ENCODE measurements at regions not wholly inside any gene's neighbourhood (a gene's known extent, or its start where the extent isn't known, plus 50 kb on each side); places are given as distances from the start of the nearest gene placed in this dataset.
A peak's percentile ranks its signal among the peaks of the same experiment; 100 is the strongest.
"Not testable (repeated sequence)": the region's sequence is repeated elsewhere in the genome, so short reads cannot be mapped to it uniquely, and the experiment has no call there.

- Mint-ChIP-seq H3K36me3 (no peaks in the 10 kb centered on the region), H3K4me1 (no peaks in the 10 kb centered on the region), H3K9me3 (no peaks in the 10 kb centered on the region), H3K27me3 (no peaks in the 10 kb centered on the region), H3K27ac (no peak overlapping the region), H3K4me3 (no peak overlapping the region)
- ATAC-seq (replicated peaks) (no peak), DNase-seq (no peak)
These were observed 710.3 kb downstream of the ZBBX start for GRCh38 chr3:166669781-166670180.

DNA sequence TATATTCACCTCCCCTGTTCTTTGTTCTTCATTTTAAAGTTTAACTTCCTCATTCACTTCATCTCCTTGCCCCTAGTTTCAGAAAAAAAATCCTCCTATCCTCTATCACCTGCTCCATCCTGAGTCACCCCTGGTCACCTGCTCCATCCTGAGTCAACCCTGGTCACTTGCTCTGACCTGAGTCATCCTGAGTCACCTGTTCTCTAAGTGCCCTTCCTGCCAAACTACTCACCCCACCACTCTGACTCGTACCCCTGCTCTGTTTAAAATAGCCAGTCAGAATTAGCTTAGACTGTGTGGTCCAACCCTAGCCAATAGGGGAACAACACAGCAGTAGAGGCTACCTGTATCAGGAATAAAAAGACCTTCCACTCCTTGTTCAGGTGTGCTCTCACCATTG lies 716.9 kb downstream of the ZBBX start:
- DNase-seq = no peak
- H3K9me3 Mint-ChIP-seq = peaks cover 12% of the 10 kb centered on the region in 2 donors
- no peak for ATAC-seq (replicated peaks)
- no peak overlapping the region for H3K4me3 Mint-ChIP-seq
- H3K27me3 Mint-ChIP-seq = no peaks in the 10 kb centered on the region
- no peaks in the 10 kb centered on the region for H3K4me1 Mint-ChIP-seq
- no peaks in the 10 kb centered on the region for H3K36me3 Mint-ChIP-seq
- H3K27ac Mint-ChIP-seq = no peak overlapping the region

- H3K4me1 Mint-ChIP-seq = no peaks in the 10 kb centered on the region
- no peak for ATAC-seq (replicated peaks)
- no peak for DNase-seq
- no peaks in the 10 kb centered on the region for H3K27me3 Mint-ChIP-seq
- peaks cover 12 to 14% of the 10 kb centered on the region in 2 donors for H3K9me3 Mint-ChIP-seq
- no peak overlapping the region for H3K27ac Mint-ChIP-seq
- no peaks in the 10 kb centered on the region for H3K36me3 Mint-ChIP-seq
- no peak overlapping the region for H3K4me3 Mint-ChIP-seq
These were observed 718.5 kb downstream of the ZBBX start for GRCh38 chr3:166661621-166662020.

GRCh38 chr3:166660962-166661361 lies 719.1 kb downstream of the ZBBX start:
- H3K9me3 Mint-ChIP-seq = peaks cover 12 to 14% of the 10 kb centered on the region in 2 donors
- ATAC-seq (replicated peaks) = no peak
- H3K27me3 Mint-ChIP-seq = no peaks in the 10 kb centered on the region
- DNase-seq = no peak
- H3K4me3 Mint-ChIP-seq = no peak overlapping the region
- no peaks in the 10 kb centered on the region for H3K36me3 Mint-ChIP-seq
- H3K4me1 Mint-ChIP-seq = no peaks in the 10 kb centered on the region
- no peak overlapping the region for H3K27ac Mint-ChIP-seq

GRCh38 chr3:166637984-166638530 lies 742.0 kb downstream of the ZBBX start:
- no peaks in the 10 kb centered on the region for H3K4me1 Mint-ChIP-seq
- DNase-seq (no peak), ATAC-seq (replicated peaks) (peak in 1 of 2 donors; percentile 5)
- H3K36me3 Mint-ChIP-seq = no peaks in the 10 kb centered on the region
- H3K9me3 Mint-ChIP-seq = peaks cover 0 to 1% of the 10 kb centered on the region in 2 donors
- no peak overlapping the region for H3K4me3 Mint-ChIP-seq
- H3K27me3 Mint-ChIP-seq = no peaks in the 10 kb centered on the region
- no peak overlapping the region for H3K27ac Mint-ChIP-seq

DNA sequence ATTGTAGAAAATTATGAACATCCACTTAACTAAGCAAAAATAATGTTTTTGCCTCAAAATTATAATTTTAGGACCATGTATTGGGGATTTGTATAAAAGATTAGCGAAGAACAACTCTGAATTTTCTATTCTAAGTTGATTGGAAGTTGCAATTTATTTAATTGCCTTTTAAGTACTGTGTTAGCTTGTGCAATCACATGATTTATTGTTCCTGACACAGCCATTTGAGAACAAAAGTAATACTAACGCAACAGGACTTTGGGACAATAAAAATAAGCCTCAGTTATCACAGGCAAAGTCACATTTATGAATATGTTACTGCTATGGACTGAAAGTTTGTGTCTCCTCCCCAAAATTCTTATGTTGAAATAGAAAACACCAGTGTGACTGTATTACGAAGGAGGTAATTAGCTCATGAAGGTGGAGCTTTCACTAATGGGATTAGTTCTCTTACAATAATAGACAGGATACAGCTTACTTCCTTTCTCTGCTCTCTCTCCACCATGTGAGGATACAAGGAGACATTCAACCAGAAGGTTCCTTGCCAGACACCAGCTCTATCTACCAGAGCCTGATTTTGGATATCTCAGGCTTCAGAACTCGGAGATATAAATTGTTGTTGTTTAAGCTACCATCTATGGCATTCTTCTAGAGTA lies 745.9 kb downstream of the ZBBX start:
- H3K9me3 Mint-ChIP-seq = peaks cover 0 to 3% of the 10 kb centered on the region in 2 donors
- ATAC-seq (replicated peaks) = no peak
- H3K27me3 Mint-ChIP-seq = no peaks in the 10 kb centered on the region
- no peak overlapping the region for H3K27ac Mint-ChIP-seq
- no peaks in the 10 kb centered on the region for H3K4me1 Mint-ChIP-seq
- DNase-seq = no peak
- H3K4me3 Mint-ChIP-seq = no peak overlapping the region
- no peaks in the 10 kb centered on the region for H3K36me3 Mint-ChIP-seq

- Mint-ChIP-seq H3K27me3 (no peaks in the 10 kb centered on the region), H3K9me3 (peaks cover 0 to 2% of the 10 kb centered on the region in 2 donors), H3K27ac (no peak overlapping the region), H3K4me1 (no peaks in the 10 kb centered on the region), H3K36me3 (no peaks in the 10 kb centered on the region), H3K4me3 (no peak overlapping the region)
- no peak for DNase-seq
- no peak for ATAC-seq (replicated peaks)
These were observed 749.9 kb downstream of the ZBBX start for GRCh38 chr3:166630190-166630589.

GRCh38 chr3:166613365-166613764 lies 766.7 kb downstream of the ZBBX start:
- H3K9me3 Mint-ChIP-seq = no peaks in the 10 kb centered on the region
- H3K4me3 Mint-ChIP-seq = no peak overlapping the region
- ATAC-seq (replicated peaks) (no peak), DNase-seq (no peak)
- no peaks in the 10 kb centered on the region for H3K4me1 Mint-ChIP-seq
- H3K36me3 Mint-ChIP-seq = no peaks in the 10 kb centered on the region
- no peaks in the 10 kb centered on the region for H3K27me3 Mint-ChIP-seq
- H3K27ac Mint-ChIP-seq = no peak overlapping the region

DNA sequence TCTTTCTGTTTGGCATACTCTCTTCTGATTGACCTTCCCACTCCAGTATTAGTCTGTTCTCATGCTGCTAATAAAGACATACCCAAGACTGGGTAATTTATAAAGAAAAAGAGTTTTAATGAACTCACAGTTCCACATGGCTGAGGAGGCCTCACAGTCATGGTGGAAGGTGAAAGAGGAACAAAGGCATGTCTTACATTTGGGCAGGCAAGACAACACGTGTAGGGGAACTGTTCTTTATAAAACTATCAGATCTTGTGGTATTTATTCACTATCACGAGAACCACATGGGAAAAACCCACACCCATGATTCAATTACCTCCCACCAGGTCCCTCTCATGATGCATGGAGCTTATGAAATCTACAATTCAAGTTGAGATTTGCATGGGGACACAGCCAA lies 767.3 kb downstream of the ZBBX start:
- H3K4me1 Mint-ChIP-seq, H3K27ac Mint-ChIP-seq, H3K36me3 Mint-ChIP-seq, DNase-seq, H3K27me3 Mint-ChIP-seq, H3K9me3 Mint-ChIP-seq, H3K4me3 Mint-ChIP-seq: not testable (repeated sequence)
- peak in 1 of 2 donors; percentile 29 for ATAC-seq (replicated peaks)

- Mint-ChIP-seq H3K27me3 (no peaks in the 10 kb centered on the region), H3K4me3 (no peak overlapping the region), H3K4me1 (no peaks in the 10 kb centered on the region), H3K9me3 (no peaks in the 10 kb centered on the region), H3K36me3 (no peaks in the 10 kb centered on the region), H3K27ac (no peak overlapping the region)
- DNase-seq (no peak), ATAC-seq (replicated peaks) (no peak)
These were observed 770.8 kb upstream of the BCHE start for GRCh38 chr3:166607933-166608521.

- Mint-ChIP-seq H3K9me3 (no peaks in the 10 kb centered on the region), H3K27me3 (no peaks in the 10 kb centered on the region), H3K27ac (no peak overlapping the region), H3K4me3 (no peak overlapping the region), H3K4me1 (no peaks in the 10 kb centered on the region), H3K36me3 (no peaks in the 10 kb centered on the region)
- ATAC-seq (replicated peaks) (no peak), DNase-seq (no peak)
These were observed 769.8 kb upstream of the BCHE start for GRCh38 chr3:166606988-166607387.

GRCh38 chr3:166593776-166594175 lies 756.6 kb upstream of the BCHE start:
- no peak overlapping the region for H3K27ac Mint-ChIP-seq
- DNase-seq = no peak
- no peaks in the 10 kb centered on the region for H3K4me1 Mint-ChIP-seq
- no peak overlapping the region for H3K4me3 Mint-ChIP-seq
- peaks cover 2 to 3% of the 10 kb centered on the region in 2 donors for H3K9me3 Mint-ChIP-seq
- H3K27me3 Mint-ChIP-seq = no peaks in the 10 kb centered on the region
- H3K36me3 Mint-ChIP-seq = no peaks in the 10 kb centered on the region
- ATAC-seq (replicated peaks) = no peak

DNA sequence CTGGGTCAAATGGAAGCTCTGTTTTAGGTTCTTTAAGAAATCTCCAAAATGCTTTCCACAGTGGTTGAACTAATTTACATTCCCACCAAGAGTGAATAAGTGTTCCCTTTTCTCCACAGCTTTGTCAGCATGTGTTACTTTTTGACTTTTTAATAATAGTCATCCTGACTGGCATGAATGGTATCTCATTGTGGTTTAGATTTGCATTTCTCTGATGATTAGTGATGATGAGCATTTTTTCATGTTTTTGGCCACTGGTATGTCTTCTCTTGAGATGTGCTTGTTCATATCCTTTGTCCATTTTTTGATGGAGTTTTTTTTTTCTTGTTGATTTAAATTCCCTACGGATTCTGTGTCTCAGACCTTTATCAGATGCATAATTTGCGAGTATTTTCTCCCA lies 745.0 kb upstream of the BCHE start:
- no peak for ATAC-seq (replicated peaks)
- Mint-ChIP-seq H3K27ac (no peak overlapping the region), H3K36me3 (no peaks in the 10 kb centered on the region), H3K9me3 (peaks cover 0 to 1% of the 10 kb centered on the region in 2 donors), H3K4me3 (no peak overlapping the region), H3K4me1 (no peaks in the 10 kb centered on the region), H3K27me3 (no peaks in the 10 kb centered on the region)
- no peak for DNase-seq

DNA sequence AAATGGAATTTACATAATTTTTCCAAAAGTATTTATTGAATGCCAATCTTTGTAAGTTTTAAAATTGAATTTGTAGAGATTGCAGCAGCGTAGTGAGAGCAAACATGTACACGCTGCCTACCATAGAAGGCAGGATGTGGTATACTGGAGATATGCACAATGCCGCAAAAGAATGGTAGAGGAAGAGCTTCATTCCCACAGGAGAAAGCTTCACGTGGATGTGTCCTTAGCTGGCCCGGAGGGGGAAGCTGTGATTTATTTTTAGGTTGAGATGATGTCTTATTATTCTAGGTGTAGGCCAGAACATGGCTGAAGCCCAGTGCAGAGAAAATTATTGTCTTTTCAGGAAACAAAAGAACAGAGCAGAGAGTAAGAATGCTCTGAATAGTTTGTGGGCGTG lies 743.3 kb upstream of the BCHE start:
- H3K36me3 Mint-ChIP-seq = no peaks in the 10 kb centered on the region
- H3K27ac Mint-ChIP-seq = no peak overlapping the region
- no peak overlapping the region for H3K4me3 Mint-ChIP-seq
- H3K4me1 Mint-ChIP-seq = no peaks in the 10 kb centered on the region
- H3K9me3 Mint-ChIP-seq = peaks cover 0 to 1% of the 10 kb centered on the region in 2 donors
- H3K27me3 Mint-ChIP-seq = no peaks in the 10 kb centered on the region
- ATAC-seq (replicated peaks) = no peak
- no peak for DNase-seq

DNA sequence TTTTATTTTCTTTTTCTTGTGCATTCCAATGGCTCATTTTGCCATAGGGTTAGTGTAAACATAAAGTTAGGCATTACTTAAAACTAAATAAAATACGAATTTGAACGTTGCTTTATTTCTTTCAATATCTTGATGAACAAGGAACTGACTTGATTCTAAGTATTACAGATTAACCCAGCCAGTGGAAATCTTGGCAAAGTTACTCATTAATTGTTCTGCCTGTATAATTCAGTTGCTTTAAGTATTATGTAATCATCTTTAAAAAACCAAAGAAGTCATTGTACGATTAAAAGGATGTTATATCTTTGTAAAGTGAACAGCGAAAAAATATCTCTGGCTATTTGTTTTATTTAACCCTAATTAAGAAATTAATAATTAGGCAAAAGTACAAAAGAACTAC lies 737.9 kb upstream of the BCHE start:
- Mint-ChIP-seq H3K27me3 (no peaks in the 10 kb centered on the region), H3K4me3 (no peak overlapping the region), H3K27ac (no peak overlapping the region), H3K36me3 (no peaks in the 10 kb centered on the region), H3K9me3 (peaks cover 8 to 9% of the 10 kb centered on the region in 2 donors), H3K4me1 (no peaks in the 10 kb centered on the region)
- no peak for DNase-seq
- ATAC-seq (replicated peaks) = no peak
